KMS-11 (cell line): ENCODE measurements at regions not wholly inside any gene's neighbourhood (a gene's known extent, or its start where the extent isn't known, plus 50 kb on each side); places are given as distances from the start of the nearest gene placed in this dataset.

Experiments
- H2AFZ ChIP-seq: fragments of 200-600 bp; sonication (generic); 2 replicates; pipeline ENCODE4 v1.6.1; 2016; ENCODE audit warnings: antibody characterized with exemption, mixed run types, low read depth
- H3K27ac ChIP-seq: fragments of 200-600 bp; sonication (generic); 2 replicates; pipeline ENCODE4 v1.6.1; 2016; ENCODE audit warnings: mild to moderate bottlenecking, mixed run types
- H3K27me3 ChIP-seq: fragments of 200-600 bp; sonication (generic); 2 replicates; pipeline ENCODE4 v1.6.1; 2017; ENCODE audit warnings: mild to moderate bottlenecking, low read depth, mixed run types, moderate library complexity; ENCODE audit not compliant: insufficient read depth
- H3K36me3 ChIP-seq: fragments of 200-600 bp; sonication (generic); 2 replicates; pipeline ENCODE4 v1.6.1; 2017; ENCODE audit warnings: mild to moderate bottlenecking, mixed run types; ENCODE audit not compliant: insufficient read depth
- H3K4me1 ChIP-seq: fragments of 200-600 bp; sonication (generic); 2 replicates; pipeline ENCODE4 v1.6.1; 2016; ENCODE audit warnings: mild to moderate bottlenecking, low read depth, mixed run types; ENCODE audit not compliant: poor library complexity, severe bottlenecking
- H3K4me2 ChIP-seq: fragments of 200-600 bp; sonication (generic); 2 replicates; pipeline ENCODE4 v1.7.0; 2016; ENCODE audit warnings: mild to moderate bottlenecking, mixed run types
- H3K4me3 ChIP-seq: fragments of 200-600 bp; sonication (generic); IDR thresholded peaks from 2 replicates; pipeline ENCODE4 v1.6.1; 2017; ENCODE audit warnings: low read depth, low read length, mixed read lengths; ENCODE audit not compliant: insufficient read depth
- H3K79me2 ChIP-seq: fragments of 200-600 bp; sonication (generic); 2 replicates; pipeline ENCODE4 v1.6.1; 2016; ENCODE audit warnings: low read depth, mixed run types; ENCODE audit not compliant: insufficient read depth
- H3K9ac ChIP-seq: fragments of 200-600 bp; sonication (generic); 2 replicates; pipeline ENCODE4 v1.6.1; 2016; ENCODE audit warnings: mild to moderate bottlenecking, mixed run types
- H4K20me1 ChIP-seq: fragments of 200-600 bp; sonication (generic); 2 replicates; pipeline ENCODE4 v1.6.1; 2016; ENCODE audit warnings: mild to moderate bottlenecking, mixed run types; ENCODE audit not compliant: insufficient read depth
- TF ChIP-seq, protein P1 (sequence below): fragments of 200-600 bp; sonication (generic); conservative IDR thresholded peaks from 2 replicates; pipeline ENCODE4 v1.6.1; 2017; ENCODE audit warnings: low read depth, mild to moderate bottlenecking, antibody characterized with exemption, low read length, moderate library complexity, mixed read lengths

GRCh38 chr21:16983420-16983819, 529.4 kb upstream of the CXADR start:
- H3K4me1 ChIP-seq = no peaks in the 10 kb centered on the region
- H4K20me1 ChIP-seq = no peaks in the 10 kb centered on the region
- H3K27ac ChIP-seq = no peak overlapping the region
- no peaks in the 10 kb centered on the region for H3K79me2 ChIP-seq
- H3K36me3 ChIP-seq = no peaks in the 10 kb centered on the region
- no peak overlapping the region for H3K4me2 ChIP-seq
- TF ChIP-seq, protein P1, sequence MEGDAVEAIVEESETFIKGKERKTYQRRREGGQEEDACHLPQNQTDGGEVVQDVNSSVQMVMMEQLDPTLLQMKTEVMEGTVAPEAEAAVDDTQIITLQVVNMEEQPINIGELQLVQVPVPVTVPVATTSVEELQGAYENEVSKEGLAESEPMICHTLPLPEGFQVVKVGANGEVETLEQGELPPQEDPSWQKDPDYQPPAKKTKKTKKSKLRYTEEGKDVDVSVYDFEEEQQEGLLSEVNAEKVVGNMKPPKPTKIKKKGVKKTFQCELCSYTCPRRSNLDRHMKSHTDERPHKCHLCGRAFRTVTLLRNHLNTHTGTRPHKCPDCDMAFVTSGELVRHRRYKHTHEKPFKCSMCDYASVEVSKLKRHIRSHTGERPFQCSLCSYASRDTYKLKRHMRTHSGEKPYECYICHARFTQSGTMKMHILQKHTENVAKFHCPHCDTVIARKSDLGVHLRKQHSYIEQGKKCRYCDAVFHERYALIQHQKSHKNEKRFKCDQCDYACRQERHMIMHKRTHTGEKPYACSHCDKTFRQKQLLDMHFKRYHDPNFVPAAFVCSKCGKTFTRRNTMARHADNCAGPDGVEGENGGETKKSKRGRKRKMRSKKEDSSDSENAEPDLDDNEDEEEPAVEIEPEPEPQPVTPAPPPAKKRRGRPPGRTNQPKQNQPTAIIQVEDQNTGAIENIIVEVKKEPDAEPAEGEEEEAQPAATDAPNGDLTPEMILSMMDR = no peak
- H3K4me3 ChIP-seq = no peak overlapping the region
- H3K27me3 ChIP-seq = no peaks in the 10 kb centered on the region
- no peak overlapping the region for H2AFZ ChIP-seq
- H3K9ac ChIP-seq = no peak overlapping the region

DNA sequence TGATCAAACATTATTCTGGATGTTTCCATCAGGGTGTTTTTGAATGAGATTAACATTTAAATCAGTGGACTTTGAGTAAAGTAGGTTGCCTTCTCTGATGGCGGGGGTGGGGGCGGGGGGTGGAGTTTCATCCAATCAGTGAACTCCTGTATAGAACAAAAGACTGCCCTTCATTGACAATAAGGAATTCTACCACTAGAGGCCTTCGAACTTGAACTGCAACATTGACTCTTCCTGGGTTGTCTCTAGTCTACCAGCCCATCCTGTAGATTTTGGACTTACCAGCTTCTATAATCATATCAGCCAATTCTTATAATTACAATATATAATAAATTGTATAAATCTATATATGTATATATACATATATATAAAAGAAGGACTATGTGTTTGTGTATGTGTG, 520.4 kb upstream of the CXADR start:
- TF ChIP-seq, protein P1 = no peak
- H3K27ac ChIP-seq = no peak overlapping the region
- H3K9ac ChIP-seq = no peak overlapping the region
- H4K20me1 ChIP-seq = no peaks in the 10 kb centered on the region
- no peak overlapping the region for H3K4me3 ChIP-seq
- no peaks in the 10 kb centered on the region for H3K36me3 ChIP-seq
- no peak overlapping the region for H2AFZ ChIP-seq
- H3K4me2 ChIP-seq = no peak overlapping the region
- H3K27me3 ChIP-seq = no peaks in the 10 kb centered on the region
- no peaks in the 10 kb centered on the region for H3K4me1 ChIP-seq
- H3K79me2 ChIP-seq = no peaks in the 10 kb centered on the region

GRCh38 chr21:16993416-16994038, 519.3 kb upstream of the CXADR start:
- TF ChIP-seq, protein P1 = no peak
- Histone ChIP-seq H3K27ac (no peak overlapping the region), H3K9ac (no peak overlapping the region), H3K4me3 (no peak overlapping the region), H4K20me1 (no peaks in the 10 kb centered on the region), H3K36me3 (no peaks in the 10 kb centered on the region), H2AFZ (no peak overlapping the region), H3K4me2 (no peak overlapping the region; the same call in 1 of the 2 replicates), H3K27me3 (no peaks in the 10 kb centered on the region), H3K4me1 (peaks cover 7% of the 10 kb centered on the region), H3K79me2 (no peaks in the 10 kb centered on the region)

GRCh38 chr21:17002594-17003257, 510.1 kb upstream of the CXADR start:
- Histone ChIP-seq H3K4me2 (no peak overlapping the region), H3K79me2 (no peaks in the 10 kb centered on the region), H3K4me1 (peaks cover 22% of the 10 kb centered on the region), H3K27ac (no peak overlapping the region), H2AFZ (no peak overlapping the region), H4K20me1 (no peaks in the 10 kb centered on the region), H3K9ac (no peak overlapping the region), H3K4me3 (no peak overlapping the region), H3K36me3 (no peaks in the 10 kb centered on the region), H3K27me3 (no peaks in the 10 kb centered on the region)
- TF ChIP-seq, protein P1 = no peak
